ENCODE measurements at regions not wholly inside any gene's neighbourhood (a gene's known extent, or its start where the extent isn't known, plus 50 kb on each side); places are given as distances from the start of the nearest gene placed in this dataset.
A peak's percentile ranks its signal among the peaks of the same experiment; 100 is the strongest.

GRCh38 chr2:199581408-199581807 lies 123.7 kb upstream of the SATB2 start:
- no peak for ATAC-seq
- Histone ChIP-seq H2AFZ (ENCODE audit: low read length) (no peak overlapping the region), H3K9me3 (ENCODE audit: low read length) (no peaks in the 10 kb centered on the region), H3K4me3 (replicated peaks in 1 of 3; ENCODE audit: insufficient read depth in 1 of 3, low read depth in 2 of 3, low read length in 3 of 3) (no peak overlapping the region), H3K4me2 (ENCODE audit: low read depth, low read length) (0 out of 2 replicates have a peak overlapping the region, but pooled peaks have one; percentile 6), H3K4me1 (ENCODE audit: insufficient read depth, low read length) (no peaks in the 10 kb centered on the region), H3K27me3 (ENCODE audit: control insufficient read depth in 1 of 2, insufficient read depth in 2 of 2, low read length in 2 of 2) (peaks cover 0 to 14% of the 10 kb centered on the region in 2 experiments; a peak in 1 of 5 replicates), H3K27ac (ENCODE audit: extremely low read length, insufficient read depth, low read length) (no peak overlapping the region), H4K20me1 (ENCODE audit: insufficient read depth, low read length) (no peaks in the 10 kb centered on the region), H3K36me3 (replicated peaks in 1 of 2; ENCODE audit: control insufficient read depth in 1 of 2, insufficient read depth in 2 of 2, low read length in 2 of 2) (no peaks in the 10 kb centered on the region), H3K9ac (ENCODE audit: insufficient read depth, low read depth, low read length) (no peak overlapping the region), H3K79me2 (ENCODE audit: insufficient read depth, low read length) (no peaks in the 10 kb centered on the region)
- DNase-seq (ENCODE audit: low spot score), result no peak
- intact Hi-C loops (cut with micrococcal nuclease; ENCODE audit: unreplicated experiment), result no loop called here
- BruUV-seq (replicated peaks), result no TSS peak
- in situ Hi-C loops (cut with HindIII; ENCODE audit: extremely low pct_ligation_motif_present, low pct_unique_long_range_greater_than_20kb), result no loop called here
- TF ChIP-seq ETV5 (CRISPR knock-in tag; IDR thresholded peaks at IDR 0.05; ENCODE audit: borderline replicate concordance), result no peak
- TF ChIP-seq ZNF10 (CRISPR knock-in tag; IDR thresholded peaks at IDR 0.05; ENCODE audit: borderline replicate concordance, low read depth), result no peak
- TF ChIP-seq REPIN1 (CRISPR knock-in tag; IDR thresholded peaks at IDR 0.05; ENCODE audit: borderline replicate concordance, low read depth), result no peak
- no peak for TF ChIP-seq ZNF570 (CRISPR knock-in tag; IDR thresholded peaks at IDR 0.05; ENCODE audit: borderline replicate concordance)
- TF ChIP-seq ZNF710 (CRISPR knock-in tag; IDR thresholded peaks at IDR 0.05; ENCODE audit: borderline replicate concordance), result no peak
- TF ChIP-seq ZNF331 (CRISPR knock-in tag; IDR thresholded peaks at IDR 0.05), result no peak
- ChIA-PET POLR2A (no interaction called here), CTCF (ENCODE audit: low intra/inter-chr PET ratio, low total read pairs) (no interaction called here)
- 23% methylated on average over 4 of the region's 4 CpGs for WGBS (ENCODE audit: low lambda C conversion rate)
- peak; percentile 36 for FAIRE-seq

- Histone ChIP-seq H3K27ac (ENCODE audit: extremely low read length, insufficient read depth, low read length) (no peak overlapping the region), H3K9me3 (ENCODE audit: low read length) (no peaks in the 10 kb centered on the region), H3K4me3 (replicated peaks in 1 of 3; ENCODE audit: insufficient read depth in 1 of 3, low read depth in 2 of 3, low read length in 3 of 3) (no peak overlapping the region), H3K9ac (ENCODE audit: insufficient read depth, low read depth, low read length) (no peak overlapping the region), H4K20me1 (ENCODE audit: insufficient read depth, low read length) (no peaks in the 10 kb centered on the region), H3K27me3 (ENCODE audit: control insufficient read depth in 1 of 2, insufficient read depth in 2 of 2, low read length in 2 of 2) (no peaks in the 10 kb centered on the region; a peak in 1 of 5 replicates), H3K4me2 (ENCODE audit: low read depth, low read length) (no peak overlapping the region), H3K79me2 (ENCODE audit: insufficient read depth, low read length) (no peaks in the 10 kb centered on the region), H2AFZ (ENCODE audit: low read length) (no peak overlapping the region), H3K4me1 (ENCODE audit: insufficient read depth, low read length) (no peaks in the 10 kb centered on the region), H3K36me3 (replicated peaks in 1 of 2; ENCODE audit: control insufficient read depth in 1 of 2, insufficient read depth in 2 of 2, low read length in 2 of 2) (no peaks in the 10 kb centered on the region)
- ChIA-PET CTCF (ENCODE audit: low intra/inter-chr PET ratio, low total read pairs) (no interaction called here), POLR2A (no interaction called here)
- intact Hi-C loops (cut with micrococcal nuclease; ENCODE audit: unreplicated experiment), result no loop called here
- FAIRE-seq (no peak), ATAC-seq (no peak), DNase-seq (ENCODE audit: low spot score) (no peak)
- in situ Hi-C loops (cut with HindIII; ENCODE audit: extremely low pct_ligation_motif_present, low pct_unique_long_range_greater_than_20kb), result no loop called here
- 30% methylated on average over 2 of the region's 2 CpGs for WGBS (ENCODE audit: low lambda C conversion rate)
- BruUV-seq (replicated peaks), result no TSS peak
- no peak for TF ChIP-seq SMAD1 (CRISPR knock-in tag; IDR thresholded peaks at IDR 0.05; ENCODE audit: borderline replicate concordance, low read depth)
- no peak for TF ChIP-seq HBP1 (CRISPR knock-in tag; IDR thresholded peaks at IDR 0.05; ENCODE audit: low read depth)
- no peak for TF ChIP-seq ZKSCAN5 (CRISPR knock-in tag; IDR thresholded peaks at IDR 0.05)
- TF ChIP-seq ETV5 (CRISPR knock-in tag; IDR thresholded peaks at IDR 0.05; ENCODE audit: borderline replicate concordance), result no peak
- no peak for TF ChIP-seq HOMEZ (CRISPR knock-in tag; IDR thresholded peaks at IDR 0.05; ENCODE audit: low read depth)
- no peak for TF ChIP-seq GABPB1 (CRISPR knock-in tag; IDR thresholded peaks at IDR 0.05)
- TF ChIP-seq ZNF510 (CRISPR knock-in tag; IDR thresholded peaks at IDR 0.05; ENCODE audit: low read depth), result no peak
- no peak for TF ChIP-seq ZNF547 (CRISPR knock-in tag; IDR thresholded peaks at IDR 0.05)
- TF ChIP-seq HNRNPUL1 (IDR thresholded peaks at IDR 0.05; ENCODE audit: low read depth, low read length), result no peak
- TF ChIP-seq ZNF775 (CRISPR knock-in tag; IDR thresholded peaks at IDR 0.05; ENCODE audit: borderline replicate concordance), result no peak
These were observed 117.7 kb upstream of the SATB2 start for GRCh38 chr2:199575416-199575815.
